A673 (cell line): ENCODE measurements at regions not wholly inside any gene's neighbourhood (a gene's known extent, or its start where the extent isn't known, plus 50 kb on each side); places are given as distances from the start of the nearest gene placed in this dataset.

Experiments
- BruUV-seq: library from RNA; stranded (reverse); fragments of 400-500 nt; replicated peaks from 2 replicates; lab custom pipeline; 2021; lab: Mats Ljungman, UMichigan
- CTCF ChIA-PET: fragments of 300-600 bp; sonication (Branson Sonifier 250); formaldehyde crosslinking; loops from one replicate; lab custom pipeline; 2022; ENCODE audit warnings: antibody characterized with exemption; lab: Charles Lee
- POLR2A ChIA-PET: fragments of 300-600 bp; sonication (Branson Sonifier 250); formaldehyde crosslinking; loops from one replicate; lab custom pipeline; 2022; ENCODE audit warnings: antibody characterized with exemption; ENCODE audit not compliant: low non-redundant PET; lab: Charles Lee
- DNase-seq: peaks from one replicate; pipeline ENCODE4 v3.0.0-alpha.2; 2015; ENCODE audit warnings: low spot score
- H3K27ac ChIP-seq: fragments of 200-600 bp; sonication (generic); 2 replicates; pipeline ENCODE4 v1.5.1; 2016; ENCODE audit warnings: mixed run types, low read depth, mild to moderate bottlenecking, mixed read lengths, antibody characterized with exemption, low read length; ENCODE audit not compliant: poor library complexity, severe bottlenecking
- H3K27me3 ChIP-seq: fragments of 200-600 bp; sonication (generic); replicated peaks from 2 replicates; pipeline ENCODE4 v1.6.1; 2017; ENCODE audit warnings: mixed run types, low read depth, mild to moderate bottlenecking, mixed read lengths, antibody characterized with exemption, low read length; ENCODE audit not compliant: insufficient read depth, poor library complexity
- H3K36me3 ChIP-seq: fragments of 200-600 bp; sonication (generic); 2 replicates; pipeline ENCODE4 v1.6.1; 2016; ENCODE audit warnings: mixed run types, mild to moderate bottlenecking, mixed read lengths, antibody characterized with exemption, low read length; ENCODE audit not compliant: insufficient read depth, poor library complexity, severe bottlenecking
- H3K4me1 ChIP-seq: fragments of 200-600 bp; sonication (generic); 2 replicates; pipeline ENCODE4 v1.6.1; 2017; ENCODE audit warnings: mixed run types, mild to moderate bottlenecking, mixed read lengths, antibody characterized with exemption, low read length; ENCODE audit not compliant: insufficient read depth, poor library complexity, severe bottlenecking
- H3K4me3 ChIP-seq: fragments of 200-600 bp; sonication (generic); 2 replicates; pipeline ENCODE4 v1.5.1; 2016; ENCODE audit warnings: low read depth, mixed run types, mild to moderate bottlenecking, mixed read lengths, low read length; ENCODE audit not compliant: poor library complexity, severe bottlenecking
- H3K9me3 ChIP-seq: fragments of 200-600 bp; sonication (generic); 2 replicates; pipeline ENCODE4 v1.6.1; 2016; ENCODE audit warnings: mixed run types, low read depth, mild to moderate bottlenecking, mixed read lengths, antibody characterized with exemption, low read length; ENCODE audit not compliant: poor library complexity, severe bottlenecking
- EZH2 ChIP-seq: fragments of 200-600 bp; sonication (generic); IDR thresholded peaks from 2 replicates; pipeline ENCODE4 v1.6.1; 2017; ENCODE audit warnings: borderline replicate concordance, low read depth, mild to moderate bottlenecking, mixed read lengths, antibody characterized with exemption, low read length; ENCODE audit not compliant: poor library complexity, severe bottlenecking
- intact Hi-C: fragments of 100-400 bp; cut with micrococcal nuclease; formaldehyde crosslinking; loops from one replicate; pipeline ENCODE4 v1.10.0; 2022; ENCODE audit not compliant: unreplicated experiment
- TF ChIP-seq, protein P1 (sequence below): fragments of 300-800, 200-600 bp; sonication (generic); conservative IDR thresholded peaks from 2 replicates; pipeline ENCODE4 v1.5.1; 2017; ENCODE audit warnings: low read depth, mild to moderate bottlenecking, antibody characterized with exemption, low read length, moderate library complexity, mixed read lengths

- H3K9me3 ChIP-seq = no peaks in the 10 kb centered on the region
- H3K4me3 ChIP-seq = no peak overlapping the region
- no peaks in the 10 kb centered on the region for H3K36me3 ChIP-seq
- no TSS peak for BruUV-seq
- no peaks in the 10 kb centered on the region for H3K27me3 ChIP-seq
- H3K4me1 ChIP-seq = no peaks in the 10 kb centered on the region
- CTCF ChIA-PET = no interaction called here
- DNase-seq = no peak
- intact Hi-C loops = no loop called here
- TF ChIP-seq EZH2 = no peak
- TF ChIP-seq, protein P1, sequence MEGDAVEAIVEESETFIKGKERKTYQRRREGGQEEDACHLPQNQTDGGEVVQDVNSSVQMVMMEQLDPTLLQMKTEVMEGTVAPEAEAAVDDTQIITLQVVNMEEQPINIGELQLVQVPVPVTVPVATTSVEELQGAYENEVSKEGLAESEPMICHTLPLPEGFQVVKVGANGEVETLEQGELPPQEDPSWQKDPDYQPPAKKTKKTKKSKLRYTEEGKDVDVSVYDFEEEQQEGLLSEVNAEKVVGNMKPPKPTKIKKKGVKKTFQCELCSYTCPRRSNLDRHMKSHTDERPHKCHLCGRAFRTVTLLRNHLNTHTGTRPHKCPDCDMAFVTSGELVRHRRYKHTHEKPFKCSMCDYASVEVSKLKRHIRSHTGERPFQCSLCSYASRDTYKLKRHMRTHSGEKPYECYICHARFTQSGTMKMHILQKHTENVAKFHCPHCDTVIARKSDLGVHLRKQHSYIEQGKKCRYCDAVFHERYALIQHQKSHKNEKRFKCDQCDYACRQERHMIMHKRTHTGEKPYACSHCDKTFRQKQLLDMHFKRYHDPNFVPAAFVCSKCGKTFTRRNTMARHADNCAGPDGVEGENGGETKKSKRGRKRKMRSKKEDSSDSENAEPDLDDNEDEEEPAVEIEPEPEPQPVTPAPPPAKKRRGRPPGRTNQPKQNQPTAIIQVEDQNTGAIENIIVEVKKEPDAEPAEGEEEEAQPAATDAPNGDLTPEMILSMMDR = no peak
- H3K27ac ChIP-seq = no peak overlapping the region
- POLR2A ChIA-PET = no interaction called here
These were observed 101.7 kb upstream of the ITGA1 start for GRCh38 chr5:52685971-52686370.

DNA sequence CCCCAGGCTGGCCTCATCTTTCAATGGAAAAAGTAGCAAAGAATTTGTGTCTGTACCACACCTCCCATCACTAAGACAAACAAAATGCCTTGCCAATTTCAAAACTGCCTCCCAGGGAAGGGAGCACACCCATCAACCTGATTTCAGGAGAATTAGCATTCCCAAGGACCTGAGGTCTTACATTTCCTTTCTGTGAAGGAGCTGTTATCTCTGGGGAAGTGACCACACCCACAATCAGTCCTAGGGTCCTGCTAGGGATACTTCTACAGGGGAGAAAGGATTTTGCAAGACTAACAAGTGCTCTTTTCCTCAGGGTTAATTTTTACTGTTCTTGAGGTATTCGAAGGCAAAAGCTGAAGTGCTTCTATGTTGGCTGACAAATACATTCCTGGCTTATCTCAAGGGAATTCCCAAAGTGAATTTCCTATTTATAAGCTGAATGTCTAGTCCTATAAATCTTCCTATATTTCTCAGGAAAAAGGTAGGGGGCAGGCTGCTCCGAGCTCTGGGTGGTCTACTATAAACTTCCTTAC, 97.4 kb upstream of the ITGA1 start:
- intact Hi-C loops = loop anchor here (5.0 kb wide), 1 partner anchor 77 kb away; no protein-coding TSS in a partner anchor
- no peak overlapping the region for H3K27ac ChIP-seq
- no peaks in the 10 kb centered on the region for H3K4me1 ChIP-seq
- no peaks in the 10 kb centered on the region for H3K27me3 ChIP-seq
- H3K9me3 ChIP-seq = no peaks in the 10 kb centered on the region
- BruUV-seq = no TSS peak
- no peaks in the 10 kb centered on the region for H3K36me3 ChIP-seq
- ChIA-PET CTCF (no interaction called here), POLR2A (no interaction called here)
- peak; percentile 6 for DNase-seq
- TF ChIP-seq, protein P1 = no peak
- TF ChIP-seq EZH2 = no peak
- no peak overlapping the region for H3K4me3 ChIP-seq

DNA sequence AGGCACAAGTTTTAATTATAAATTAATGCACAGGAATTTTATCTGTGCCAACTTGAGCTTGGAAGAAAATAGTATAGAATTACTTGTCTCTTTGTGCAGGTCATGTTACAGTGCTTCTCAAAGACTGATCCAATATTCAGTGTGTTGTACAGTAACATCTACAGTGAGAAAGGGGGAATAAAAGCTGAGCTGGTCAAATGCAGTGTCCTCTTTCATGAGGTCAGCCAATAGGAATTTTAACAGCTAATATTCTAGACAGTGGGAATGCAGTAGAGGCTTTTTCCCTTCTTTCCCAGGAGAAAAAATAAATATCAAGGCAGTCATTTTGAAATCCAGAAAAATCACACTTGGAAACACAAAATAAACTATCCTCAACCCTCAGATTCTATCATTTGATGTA, 95.7 kb upstream of the ITGA1 start:
- CTCF ChIA-PET = no interaction called here
- TF ChIP-seq EZH2 = no peak
- TF ChIP-seq, protein P1 = no peak
- H3K4me3 ChIP-seq = no peak overlapping the region
- no peaks in the 10 kb centered on the region for H3K27me3 ChIP-seq
- no peak for DNase-seq
- no peaks in the 10 kb centered on the region for H3K4me1 ChIP-seq
- POLR2A ChIA-PET = no interaction called here
- intact Hi-C loops = loop anchor here (5.0 kb wide), 1 partner anchor 75 kb away; no protein-coding TSS in a partner anchor
- H3K36me3 ChIP-seq = no peaks in the 10 kb centered on the region
- no TSS peak for BruUV-seq
- H3K9me3 ChIP-seq = no peaks in the 10 kb centered on the region
- H3K27ac ChIP-seq = no peak overlapping the region
